ENCODE measurements at regions not wholly inside any gene's neighbourhood (a gene's known extent, or its start where the extent isn't known, plus 50 kb on each side); places are given as distances from the start of the nearest gene placed in this dataset.

GRCh38 chr16:86809458-86809955, 231.2 kb downstream of the FOXL1 start:
- no peak for DNase-seq

- no peak for DNase-seq
Observed at GRCh38 chr16:86810062-86810461, 231.7 kb downstream of the FOXL1 start.

DNA sequence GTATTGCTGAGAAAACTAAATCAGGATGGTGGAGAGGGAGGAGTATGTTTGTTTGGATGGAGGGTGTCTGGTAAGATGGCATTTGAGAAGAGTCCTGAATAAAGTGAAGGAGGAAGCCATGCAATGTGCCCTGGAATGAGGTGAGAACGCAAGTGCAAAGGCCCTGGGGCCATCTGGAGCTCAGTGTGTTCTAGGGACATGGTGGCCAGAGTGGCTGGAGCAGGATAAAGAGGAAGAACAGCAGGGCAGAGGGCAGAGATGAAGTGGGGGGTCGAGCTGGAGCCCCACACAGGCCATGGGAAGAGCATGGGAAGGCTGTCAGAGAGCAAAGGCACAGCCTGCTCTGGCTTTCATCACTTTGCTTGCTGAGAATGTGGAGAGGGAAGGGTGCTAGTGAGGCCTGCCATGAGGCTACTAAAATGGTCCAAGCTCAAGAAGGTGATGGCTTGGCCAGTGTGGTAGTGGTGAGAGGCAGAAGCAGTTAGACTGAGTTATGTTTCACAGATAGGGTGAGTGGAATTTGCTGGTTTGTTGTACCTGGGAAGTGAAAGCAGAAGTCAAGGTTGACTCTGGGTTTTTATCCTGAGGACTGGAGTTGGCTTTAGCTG, 234.1 kb downstream of the FOXL1 start:
- no peak for DNase-seq

DNA sequence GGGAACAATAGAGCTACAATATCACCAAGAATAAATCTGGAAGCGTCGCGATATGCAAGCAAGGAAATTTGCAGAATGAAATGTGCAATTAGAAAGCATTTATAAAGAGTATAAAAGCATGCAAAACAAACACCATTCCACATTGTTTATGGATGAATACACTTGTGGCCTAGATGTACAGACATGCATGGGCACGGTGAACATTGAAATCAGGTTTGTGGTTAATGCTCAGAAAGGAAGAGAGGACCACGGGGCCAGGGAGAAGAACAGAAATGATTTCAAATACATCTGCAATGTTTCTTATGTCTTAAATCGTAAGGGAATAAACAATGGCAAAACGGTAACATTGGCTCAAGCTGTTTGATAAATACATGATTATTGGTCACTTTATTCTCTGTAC, 235.9 kb downstream of the FOXL1 start:
- DNase-seq, result no peak

DNA sequence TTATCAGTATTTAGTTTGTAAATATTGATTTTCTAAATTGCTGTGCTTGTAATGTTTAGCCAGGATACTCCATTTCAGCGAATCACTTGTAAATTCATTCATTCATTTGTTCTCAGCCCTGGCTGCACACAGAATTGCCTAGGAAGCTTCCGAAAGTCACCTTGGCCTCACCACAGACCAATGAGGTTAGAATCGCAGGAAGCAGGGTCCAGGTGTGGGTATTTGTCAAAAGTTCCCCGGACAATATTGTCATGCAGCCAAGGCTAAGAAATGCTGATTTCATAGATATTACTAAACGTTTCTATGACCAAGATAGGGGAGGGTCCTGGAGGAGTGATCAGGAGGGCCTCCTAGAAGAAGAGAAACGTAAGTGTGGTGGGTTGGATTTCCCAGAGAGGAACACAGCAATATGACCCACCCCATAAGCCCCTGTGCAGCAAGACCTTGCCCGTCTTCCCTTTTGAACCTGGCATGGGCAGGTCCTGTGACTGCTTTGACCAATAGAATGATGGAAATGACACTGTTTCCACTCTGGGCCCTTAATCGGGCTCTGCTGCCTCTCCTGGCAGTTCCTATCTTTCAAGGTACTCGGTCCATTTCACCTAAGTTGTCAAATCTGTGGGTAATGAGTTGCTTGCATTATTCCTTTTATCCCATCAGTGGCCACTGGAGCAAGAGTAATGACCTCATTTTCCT, 238.7 kb downstream of the FOXL1 start:
- no peak for DNase-seq

DNA sequence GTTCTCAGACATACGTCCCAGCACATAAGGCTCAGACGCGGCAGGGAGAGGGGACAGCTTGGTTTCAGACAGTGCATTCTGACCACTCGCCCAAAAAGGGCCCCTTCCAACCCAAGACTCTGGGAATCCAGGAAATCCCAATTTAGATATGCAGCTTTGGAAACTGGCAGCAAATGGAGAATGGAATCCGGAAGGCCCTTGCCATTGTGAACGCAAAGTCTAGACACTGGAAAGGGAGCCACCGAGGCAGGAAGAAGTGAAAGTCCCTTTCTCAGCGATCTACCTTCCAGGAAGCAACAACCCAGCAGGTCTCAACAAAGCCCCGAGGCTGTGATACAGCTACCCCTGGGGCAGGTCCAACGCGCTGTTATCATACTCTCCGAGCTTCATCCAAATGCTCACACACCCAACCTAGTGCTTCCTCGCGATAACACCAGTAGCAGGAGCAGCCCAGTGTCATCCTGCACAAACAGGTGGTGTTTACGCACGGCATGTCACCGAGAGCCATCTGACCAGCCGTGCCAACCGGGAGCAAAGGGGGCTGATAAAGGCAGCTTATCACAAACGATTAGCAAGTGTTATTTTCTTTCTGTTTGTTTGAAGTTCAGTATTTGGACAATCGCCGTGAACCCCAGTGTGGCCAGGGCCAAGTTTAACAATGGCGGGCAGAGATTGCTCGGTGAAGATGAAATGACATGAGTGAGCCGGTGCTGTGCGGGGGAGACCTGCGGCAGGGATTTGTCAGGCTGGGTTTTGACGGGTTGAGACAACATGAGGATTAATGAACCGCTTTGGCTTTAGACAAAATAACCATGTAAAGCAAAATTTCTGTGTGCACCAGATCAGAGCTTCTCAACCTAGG, 240.6 kb downstream of the FOXL1 start:
- no peak for DNase-seq

GRCh38 chr16:86819533-86819892, 241.2 kb downstream of the FOXL1 start:
- DNase-seq, result no peak

DNA sequence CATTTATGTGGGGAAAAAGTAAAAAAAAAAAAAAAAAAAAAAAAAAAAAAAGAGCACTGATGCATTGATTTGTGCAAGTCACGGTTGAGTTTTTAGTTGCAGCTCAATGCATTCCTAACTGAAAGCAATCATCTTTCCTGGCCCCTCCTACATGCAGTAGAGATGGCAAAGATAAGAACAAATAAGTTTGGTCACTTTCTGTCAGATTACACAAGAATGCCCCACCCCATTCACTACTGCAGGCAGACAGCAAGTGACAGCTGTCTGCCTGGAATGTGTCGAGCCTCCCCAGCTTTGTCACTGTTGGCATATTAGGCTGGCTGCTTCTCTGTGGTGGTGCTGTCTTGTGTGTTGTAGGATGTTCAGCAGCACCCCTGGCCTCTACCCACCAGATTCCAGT, 243.5 kb downstream of the FOXL1 start:
- DNase-seq, result no peak

DNA sequence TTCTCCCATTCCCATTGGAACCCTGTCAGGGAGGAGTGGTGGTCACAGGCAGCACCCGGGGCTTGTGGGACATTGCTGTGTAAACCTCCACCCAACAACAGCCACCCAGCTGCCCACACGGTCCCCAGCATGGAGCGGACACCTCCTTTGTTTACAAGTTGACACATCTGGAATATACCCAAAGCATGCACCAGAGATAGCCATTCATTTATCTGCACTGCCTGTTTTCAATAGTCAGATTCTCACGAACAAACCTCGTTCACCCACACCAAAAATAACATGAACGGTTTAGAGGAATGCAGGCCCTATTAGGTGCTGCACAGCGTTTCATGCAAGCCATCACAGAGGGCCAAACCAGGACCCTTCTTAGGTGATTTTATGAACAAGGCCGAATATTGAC, 244.8 kb downstream of the FOXL1 start:
- no peak for DNase-seq

DNA sequence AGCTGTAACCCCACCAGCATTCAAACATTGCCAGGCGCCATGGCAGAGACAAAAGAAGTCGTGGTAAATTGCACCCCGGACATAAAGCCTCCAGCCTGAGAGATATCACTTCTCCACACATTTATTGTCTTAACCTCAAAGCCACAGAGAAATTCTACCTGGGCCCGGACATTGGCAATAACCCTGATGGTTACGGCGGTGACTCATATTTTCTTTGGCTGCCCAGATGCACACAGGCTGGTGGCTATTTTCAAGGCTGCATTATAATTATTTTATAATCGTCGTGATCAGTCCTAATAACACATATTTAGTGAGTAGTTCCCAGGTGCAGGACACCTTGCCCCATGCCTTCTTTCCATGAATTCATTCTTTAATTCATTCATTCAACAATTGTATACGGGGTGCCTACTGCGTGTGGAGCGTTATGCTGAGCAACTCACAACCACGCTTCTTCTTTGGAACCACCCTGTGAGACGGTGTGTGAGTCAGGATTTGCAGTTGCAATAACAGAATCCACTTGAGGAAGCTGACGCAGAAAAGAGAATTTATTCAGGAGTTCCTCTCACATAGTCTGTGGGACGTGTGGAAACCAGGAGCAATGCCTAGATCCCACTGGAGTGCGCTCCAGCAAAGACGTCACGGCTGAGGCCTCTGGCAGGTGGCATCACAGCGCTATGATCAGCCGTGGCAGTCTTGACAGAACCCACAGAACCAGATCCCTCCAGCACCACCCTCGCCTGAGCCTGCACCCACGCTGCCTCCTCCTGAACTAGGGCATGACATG, 245.7 kb downstream of the FOXL1 start:
- DNase-seq, result no peak

DNA sequence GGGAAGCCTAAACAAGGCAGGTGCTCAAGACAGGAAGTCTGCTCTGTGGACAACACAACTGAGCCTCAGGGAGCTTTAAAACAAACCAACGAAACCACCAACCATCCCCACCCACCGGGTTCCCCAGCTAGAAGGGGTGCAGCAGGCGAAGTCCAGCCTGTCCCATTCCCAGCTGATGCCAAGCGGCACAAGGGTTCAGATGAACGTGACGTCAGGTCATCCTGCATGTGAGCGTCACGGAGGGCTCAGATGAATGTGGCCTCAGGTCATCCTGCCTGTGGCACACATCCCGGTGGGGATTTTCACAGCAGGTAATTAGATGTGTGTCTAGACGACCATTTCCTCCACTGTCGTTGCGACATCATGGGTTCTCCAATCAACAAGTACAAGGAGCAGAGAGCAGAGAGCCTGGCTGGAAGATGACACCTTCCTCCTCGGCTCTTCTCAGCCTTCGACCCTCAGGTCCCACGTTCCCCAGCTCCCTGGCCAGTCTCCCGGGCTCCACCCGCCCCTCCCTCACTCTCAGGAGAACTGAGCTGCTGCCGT, 246.5 kb downstream of the FOXL1 start:
- no peak for DNase-seq

- DNase-seq, result no peak
Observed at GRCh38 chr16:86825631-86826030, 247.3 kb downstream of the FOXL1 start.

- DNase-seq, result no peak
Observed at GRCh38 chr16:86826941-86827340, 248.6 kb downstream of the FOXL1 start.

DNA sequence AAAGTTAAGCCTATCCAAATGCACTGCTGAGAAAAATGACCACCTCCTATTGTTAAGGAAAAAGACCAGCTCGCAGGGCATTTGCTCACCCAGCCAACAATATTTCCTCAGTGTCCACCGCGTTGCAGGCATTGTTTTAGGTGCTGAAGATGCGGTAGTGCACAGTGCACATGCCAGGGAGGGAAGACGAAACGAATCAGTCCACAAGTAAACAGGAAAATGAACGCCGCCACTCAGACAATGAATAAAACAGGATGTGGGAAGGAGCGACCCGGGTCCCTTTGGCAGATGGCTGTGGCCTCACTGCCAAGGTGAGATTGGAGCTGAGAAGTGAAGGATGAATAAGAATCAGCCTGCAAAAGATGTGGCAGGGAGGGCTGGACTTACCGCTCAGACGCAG, 249.2 kb downstream of the FOXL1 start:
- no peak for DNase-seq

DNA sequence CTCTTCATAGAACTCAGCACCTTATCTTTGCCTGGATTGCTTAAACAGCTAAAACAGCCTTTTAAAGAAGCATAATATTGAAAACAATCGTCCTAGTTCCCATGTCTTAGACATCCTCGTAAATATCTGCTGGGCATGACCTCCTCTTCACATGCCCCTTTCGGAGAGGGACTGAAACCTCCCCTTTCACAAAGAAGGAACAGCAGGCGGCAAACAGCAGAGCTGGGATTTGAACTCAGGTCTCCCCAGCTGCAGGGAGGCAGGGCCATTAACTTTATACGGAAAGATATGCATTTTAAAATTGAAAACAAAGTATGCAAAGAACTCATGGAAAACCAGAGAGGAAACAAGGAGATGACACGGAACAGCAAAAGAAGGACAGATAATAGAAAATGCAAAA, 249.9 kb downstream of the FOXL1 start:
- DNase-seq, result no peak

- no peak for DNase-seq
Observed at GRCh38 chr16:86828653-86829052, 250.3 kb downstream of the FOXL1 start.

DNA sequence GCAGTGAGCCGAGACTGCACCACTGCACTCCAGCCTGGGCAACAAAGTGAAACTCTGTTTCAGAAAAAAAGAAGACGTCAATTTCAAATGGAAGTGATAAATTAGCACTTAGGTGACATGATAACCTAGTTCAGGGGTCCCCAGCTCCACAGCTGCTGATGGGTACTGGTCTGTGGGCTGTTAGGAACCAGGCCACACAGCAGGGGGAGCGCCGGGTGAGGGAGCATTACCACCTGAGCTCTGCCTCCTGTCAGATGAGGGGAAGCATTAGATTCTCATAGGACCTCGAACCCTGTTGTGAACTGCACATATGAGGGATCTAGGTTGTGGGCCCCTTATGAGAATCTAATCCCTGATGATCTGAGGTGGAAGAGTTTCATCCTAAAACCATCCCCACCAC, 253.0 kb downstream of the FOXL1 start:
- no peak for DNase-seq

- DNase-seq, result no peak
Observed at GRCh38 chr16:86833136-86833535, 254.8 kb downstream of the FOXL1 start.

- no peak for DNase-seq
Observed at GRCh38 chr16:86834451-86835035, 256.2 kb downstream of the FOXL1 start.

GRCh38 chr16:86835982-86836381, 257.6 kb downstream of the FOXL1 start:
- no peak for DNase-seq

- DNase-seq, result no peak
Observed at GRCh38 chr16:86836503-86837129, 258.3 kb downstream of the FOXL1 start.

GRCh38 chr16:86843812-86844211, 265.5 kb downstream of the FOXL1 start:
- no peak for DNase-seq
